AG04450 (cell line): ENCODE measurements at regions not wholly inside any gene's neighbourhood (a gene's known extent, or its start where the extent isn't known, plus 50 kb on each side); places are given as distances from the start of the nearest gene placed in this dataset.
"Not testable (repeated sequence)": the region's sequence is repeated elsewhere in the genome, so short reads cannot be mapped to it uniquely, and the experiment has no call there.

Source experiments
- CTCF ChIA-PET: fragments of 300-600, 350-600 bp; formaldehyde crosslinking; extraction: SDS; loops from one replicate; lab custom pipeline; 2022; ENCODE audit warnings: antibody characterized with exemption, inconsistent platforms; lab: Charles Lee
- POLR2A ChIA-PET: fragments of 350-600 bp; formaldehyde crosslinking; extraction: SDS; loops from one replicate; lab custom pipeline; 2021; ENCODE audit warnings: antibody characterized with exemption, inconsistent platforms; lab: Yijun Ruan, JAX
- DNase-seq: peaks from one replicate; pipeline ENCODE4 v3.0.0-alpha.2; 2011; ENCODE audit warnings: low read depth, low spot score
- H3K27ac ChIP-seq: one replicate; pipeline ENCODE4 v1.5.1; 2012; ENCODE audit warnings: low read depth, low read length, control low read depth
- H3K27me3 ChIP-seq: one replicate; pipeline ENCODE4 v1.6.0; 2012; ENCODE audit warnings: low read length; ENCODE audit not compliant: control insufficient read depth, insufficient read depth
- H3K4me3 ChIP-seq: 2 replicates; pipeline ENCODE4 v1.5.1; 2011; ENCODE audit warnings: mild to moderate bottlenecking, low read depth, low read length, control low read depth
- H3K9me3 ChIP-seq: 2 replicates; pipeline ENCODE4 v1.5.1; 2012; ENCODE audit warnings: low read length; ENCODE audit not compliant: control insufficient read depth, insufficient read depth

- POLR2A ChIA-PET, H3K27ac ChIP-seq, H3K4me3 ChIP-seq, CTCF ChIA-PET, H3K27me3 ChIP-seq, H3K9me3 ChIP-seq, DNase-seq: not testable (repeated sequence)
Observed at GRCh38 chr5:34171398-34171797, 128.4 kb upstream of the C1QTNF3 start.

- POLR2A ChIA-PET, DNase-seq, CTCF ChIA-PET: not testable (repeated sequence)
Observed at GRCh38 chr5:34179453-34180190, 136.6 kb upstream of the C1QTNF3 start.

GRCh38 chr5:34180225-34180624 is 137.2 kb upstream of the C1QTNF3 start:
- POLR2A ChIA-PET, H3K27ac ChIP-seq, H3K9me3 ChIP-seq, CTCF ChIA-PET, DNase-seq, H3K27me3 ChIP-seq, H3K4me3 ChIP-seq: not testable (repeated sequence)

More at GRCh38 chr5:34179453-34180190, 136.6 kb upstream of the C1QTNF3 start:
- H3K9me3 ChIP-seq, H3K27ac ChIP-seq, H3K4me3 ChIP-seq, H3K27me3 ChIP-seq: not testable (repeated sequence)

DNA sequence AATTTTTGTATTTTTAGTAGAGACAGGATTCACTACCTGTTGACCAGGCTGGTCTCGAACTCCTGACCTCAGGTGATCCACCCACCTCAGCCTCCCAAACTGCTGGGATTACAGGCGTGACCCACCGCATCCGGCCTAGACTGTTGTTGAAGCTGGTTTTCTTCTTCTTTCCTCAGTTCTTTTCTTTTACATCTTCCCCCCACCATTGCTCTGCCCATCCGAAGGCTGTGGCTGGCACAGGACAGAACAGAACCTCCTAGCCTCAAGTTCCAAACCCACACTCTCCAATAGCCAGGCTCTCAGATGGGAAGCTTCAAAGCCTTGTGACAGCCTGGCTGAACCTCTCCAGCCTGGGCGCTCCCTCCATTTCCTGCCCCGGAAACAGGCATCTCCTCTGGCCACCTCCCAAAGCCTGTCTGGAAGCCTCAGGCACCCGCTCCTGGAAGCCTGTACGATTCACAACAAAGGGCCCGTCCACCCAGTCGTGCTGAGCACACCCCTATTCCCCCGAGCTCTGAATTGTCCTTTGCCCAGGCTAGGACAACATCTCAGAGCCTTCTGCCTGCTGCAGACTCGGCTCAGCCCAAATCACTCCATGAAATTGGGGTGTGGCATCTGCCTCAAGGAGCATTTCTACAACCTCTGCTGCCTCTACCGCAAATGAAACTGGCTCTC is 138.1 kb upstream of the C1QTNF3 start:
- CTCF ChIA-PET, H3K9me3 ChIP-seq, POLR2A ChIA-PET, H3K27me3 ChIP-seq, H3K27ac ChIP-seq, DNase-seq, H3K4me3 ChIP-seq: not testable (repeated sequence)

- POLR2A ChIA-PET, H3K27ac ChIP-seq, H3K9me3 ChIP-seq, DNase-seq, H3K27me3 ChIP-seq, H3K4me3 ChIP-seq: not testable (repeated sequence)
- CTCF ChIA-PET, result interaction anchor here (0.6 kb wide), 1 partner anchor 281 kb away, joined by 3 read pairs; no protein-coding TSS in a partner anchor
Observed at GRCh38 chr5:34185005-34185404, 142.0 kb upstream of the C1QTNF3 start.

- CTCF ChIA-PET, result interaction anchor here (0.6 kb wide), 1 partner anchor 281 kb away, joined by 3 read pairs; no protein-coding TSS in a partner anchor
- POLR2A ChIA-PET, H3K4me3 ChIP-seq, DNase-seq, H3K27me3 ChIP-seq, H3K27ac ChIP-seq: not testable (repeated sequence)
- peaks cover 13% of the 10 kb centered on the region; the same call in 1 of the 2 replicates for H3K9me3 ChIP-seq
Observed at GRCh38 chr5:34185572-34185971, 142.6 kb upstream of the C1QTNF3 start.

DNA sequence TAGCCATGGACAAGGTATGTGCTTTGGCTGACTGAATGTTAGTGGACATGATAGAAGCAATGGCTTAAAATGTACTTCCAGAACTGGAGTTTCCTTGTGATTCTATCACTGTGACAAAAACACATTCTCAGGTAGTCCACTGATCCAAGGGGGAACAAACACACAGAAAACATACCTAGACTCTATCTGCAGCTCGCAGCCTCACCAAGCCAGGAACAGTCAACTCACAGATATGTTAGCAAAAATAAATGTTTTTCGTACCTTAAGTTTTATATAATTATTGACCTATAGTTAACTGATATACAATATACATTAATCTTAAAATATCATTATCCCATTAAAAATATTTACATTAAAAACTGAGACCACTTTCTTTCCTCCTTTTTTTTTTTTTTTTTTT is 143.1 kb upstream of the C1QTNF3 start:
- CTCF ChIA-PET, H3K27me3 ChIP-seq, POLR2A ChIA-PET, H3K27ac ChIP-seq, H3K4me3 ChIP-seq, DNase-seq: not testable (repeated sequence)
- H3K9me3 ChIP-seq, result peaks cover 13% of the 10 kb centered on the region; the same call in 1 of the 2 replicates

- DNase-seq, H3K27me3 ChIP-seq, POLR2A ChIA-PET, CTCF ChIA-PET, H3K27ac ChIP-seq, H3K4me3 ChIP-seq: not testable (repeated sequence)
- H3K9me3 ChIP-seq, result peaks cover 13% of the 10 kb centered on the region; the same call in 1 of the 2 replicates
Observed at GRCh38 chr5:34186865-34187264, 143.9 kb upstream of the C1QTNF3 start.

DNA sequence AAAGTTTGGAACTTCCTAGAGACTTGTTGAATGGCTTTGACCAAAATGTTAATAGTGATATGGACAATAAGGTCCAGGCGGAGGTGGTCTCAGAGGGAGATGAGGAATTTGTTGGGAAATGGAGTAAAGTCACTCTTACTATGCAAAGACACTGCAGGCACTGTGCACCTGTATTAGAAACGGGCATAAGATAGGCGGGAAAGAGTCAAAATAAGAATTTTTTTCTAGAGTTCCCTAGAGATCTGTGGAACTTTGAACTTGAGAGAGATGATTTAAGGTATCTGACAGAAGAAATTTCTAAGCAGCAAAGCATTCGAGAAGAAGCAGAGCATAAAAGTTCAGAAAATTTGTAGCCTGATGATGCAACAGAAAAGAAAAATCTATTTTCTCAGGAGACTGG is 144.4 kb upstream of the C1QTNF3 start:
- H3K27me3 ChIP-seq, CTCF ChIA-PET, POLR2A ChIA-PET, H3K4me3 ChIP-seq, DNase-seq, H3K27ac ChIP-seq: not testable (repeated sequence)
- peaks cover 13% of the 10 kb centered on the region; the same call in 1 of the 2 replicates for H3K9me3 ChIP-seq
